Stimulated activated CD8-positive, alpha-beta memory T cell treated with anti-CD3 and anti-CD28 coated beads, Interleukin-4, amount 100 ng/mL, for 4 hours (primary cell): ENCODE measurements at regions not wholly inside any gene's neighbourhood (a gene's known extent, or its start where the extent isn't known, plus 50 kb on each side); places are given as distances from the start of the nearest gene placed in this dataset.

Experiments
- DNase-seq, 2 donors: peaks; one replicate each; pipeline ENCODE4 v3.0.0-alpha.2; 2020; ENCODE audit warnings: low read depth in 2 of 2, low spot score in 1 of 2

DNA sequence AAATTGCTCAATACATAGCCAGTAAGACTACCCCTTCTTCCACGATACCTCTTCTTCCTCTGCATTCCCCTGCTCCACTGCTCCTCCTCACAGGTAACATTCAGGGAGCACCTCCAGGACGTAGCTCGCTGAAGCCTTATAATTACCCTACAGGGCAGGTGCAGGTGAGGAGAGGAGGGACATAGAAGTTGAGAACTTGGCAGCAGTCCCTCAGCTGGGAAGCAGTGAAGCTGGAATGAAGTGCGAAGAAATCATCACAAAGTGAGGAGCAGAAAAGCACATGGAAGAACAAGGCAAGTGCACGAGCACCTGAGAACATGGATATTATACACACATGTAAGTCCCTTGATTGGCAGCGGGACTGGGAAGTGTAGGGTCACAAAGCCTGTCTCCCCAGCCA, 118.2 kb downstream of the HSD17B3 start:
- no peak for DNase-seq

DNA sequence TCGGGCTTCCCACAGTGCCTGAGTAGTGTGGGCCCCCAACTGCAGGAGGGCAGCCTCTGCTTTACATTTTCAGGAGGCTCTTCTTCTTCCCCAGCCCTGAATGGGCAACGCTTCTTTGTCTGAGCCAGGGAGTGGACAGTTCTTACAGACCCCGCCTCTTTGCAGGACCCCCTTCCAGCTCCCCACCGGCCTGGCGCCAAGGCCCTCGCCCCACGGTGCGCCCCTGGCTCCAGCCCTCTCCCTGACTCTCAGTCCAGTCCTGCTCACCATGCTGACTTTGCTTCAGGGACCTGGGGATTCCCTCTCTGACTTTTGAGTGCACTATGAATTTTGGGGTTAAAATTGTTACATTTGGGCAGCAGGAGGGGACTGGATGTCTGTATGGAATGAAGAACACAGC, 123.8 kb downstream of the HSD17B3 start:
- no peak for DNase-seq

DNA sequence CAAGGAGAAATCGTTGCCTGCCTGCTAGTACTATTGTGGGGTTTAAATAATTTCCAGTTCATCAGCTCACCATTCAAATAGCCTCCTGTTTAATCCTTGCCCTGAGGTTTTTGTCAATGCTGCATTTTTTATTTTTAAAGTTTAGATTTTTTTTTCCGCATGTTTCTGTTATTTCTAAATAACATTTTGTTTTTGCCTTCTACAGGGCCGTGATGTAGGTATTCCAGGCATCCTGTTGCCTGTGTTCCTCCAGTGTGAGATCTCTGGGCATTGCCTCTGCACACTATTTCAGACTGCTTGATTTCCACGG, 124.3 kb downstream of the HSD17B3 start:
- DNase-seq, result no peak

DNA sequence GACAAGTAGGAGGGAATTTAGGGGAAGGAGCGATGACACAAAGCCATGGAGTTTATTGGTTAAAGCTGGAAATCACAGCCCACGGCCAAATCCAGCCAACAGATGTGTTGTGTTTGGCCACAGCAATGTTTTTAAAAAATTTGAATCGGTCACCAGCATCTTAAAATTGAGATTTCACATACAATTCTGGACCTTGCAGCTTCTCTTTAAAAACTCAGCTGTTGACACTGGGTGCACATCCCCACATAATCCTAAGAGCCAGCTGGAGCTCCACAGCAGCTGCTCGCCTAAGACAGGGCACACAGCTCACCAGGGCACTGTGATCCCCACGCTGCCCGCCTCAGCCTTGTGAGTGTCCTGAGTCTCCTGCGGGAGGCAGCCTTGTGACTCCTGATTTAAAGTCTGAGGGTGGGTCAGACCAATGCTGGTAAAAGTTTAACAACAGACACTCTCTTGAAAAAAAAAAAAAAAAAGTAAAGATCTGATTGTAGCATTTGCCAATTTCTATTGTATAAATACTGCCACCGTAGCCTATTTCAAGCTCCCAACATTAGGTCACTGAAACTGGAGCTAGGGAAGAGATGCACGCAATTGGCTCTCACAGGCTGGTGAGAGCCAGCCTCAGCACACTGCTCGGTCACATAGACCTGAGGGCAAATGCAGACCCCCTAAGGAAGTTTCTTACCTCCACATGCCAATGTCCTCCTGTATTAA, 124.8 kb downstream of the HSD17B3 start:
- DNase-seq, result no peak

DNA sequence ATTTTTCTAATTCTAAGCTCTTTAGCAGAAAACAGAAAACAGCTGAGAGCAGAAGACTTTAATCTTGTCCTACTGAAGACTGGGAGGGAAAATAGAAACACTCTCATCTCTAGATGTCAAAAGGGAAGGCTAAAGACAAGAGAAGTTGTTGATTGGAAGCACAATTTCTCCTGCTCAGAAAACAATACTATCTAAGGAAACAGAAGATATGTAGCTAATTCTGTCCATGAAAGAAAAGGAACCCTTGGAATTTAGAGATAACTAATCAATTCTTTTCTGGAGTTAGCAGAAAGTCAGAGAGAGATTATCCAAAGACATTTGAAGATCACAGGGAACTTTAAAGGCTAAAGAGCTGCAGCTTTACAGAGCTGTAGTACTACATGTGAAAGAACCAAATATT, 126.2 kb downstream of the HSD17B3 start:
- DNase-seq, result no peak

DNA sequence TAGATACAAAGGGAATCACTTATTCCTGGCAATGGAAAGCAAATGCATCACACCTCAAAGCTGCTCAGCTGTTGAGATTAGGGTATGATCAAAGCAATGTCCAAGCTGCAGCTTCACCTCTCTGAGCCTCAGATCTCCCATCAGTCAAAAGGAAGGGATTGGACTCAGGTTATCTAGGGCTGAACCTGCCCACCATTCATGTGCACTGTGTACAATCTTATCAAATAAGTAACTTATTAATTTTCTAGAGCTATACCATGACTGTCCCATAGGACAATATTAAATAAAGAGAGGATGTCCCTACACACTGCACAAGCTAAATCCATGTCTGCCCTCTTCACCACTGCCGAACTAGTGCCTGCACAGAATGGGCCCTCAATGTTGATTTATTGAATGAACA, 127.0 kb downstream of the HSD17B3 start:
- DNase-seq, result no peak

DNA sequence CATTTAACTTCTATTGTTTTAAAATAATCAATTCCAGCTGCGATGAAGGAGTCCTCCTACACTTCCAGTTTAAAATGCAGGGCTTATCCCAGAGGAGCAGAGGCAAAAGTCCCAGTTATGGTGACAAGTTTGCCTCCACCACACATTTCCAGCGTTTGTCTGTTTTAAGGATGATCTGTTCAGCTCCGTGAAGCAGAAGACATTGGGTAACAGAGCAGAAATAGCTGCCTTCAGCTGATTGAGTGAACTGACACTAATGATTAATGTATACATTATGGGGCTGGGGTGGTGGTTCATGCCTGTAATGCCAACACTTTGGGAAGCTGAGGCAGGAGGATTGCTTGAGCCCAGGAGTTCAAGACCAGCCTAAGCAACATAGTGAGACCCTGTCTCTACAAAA, 127.6 kb downstream of the HSD17B3 start:
- no peak for DNase-seq

DNA sequence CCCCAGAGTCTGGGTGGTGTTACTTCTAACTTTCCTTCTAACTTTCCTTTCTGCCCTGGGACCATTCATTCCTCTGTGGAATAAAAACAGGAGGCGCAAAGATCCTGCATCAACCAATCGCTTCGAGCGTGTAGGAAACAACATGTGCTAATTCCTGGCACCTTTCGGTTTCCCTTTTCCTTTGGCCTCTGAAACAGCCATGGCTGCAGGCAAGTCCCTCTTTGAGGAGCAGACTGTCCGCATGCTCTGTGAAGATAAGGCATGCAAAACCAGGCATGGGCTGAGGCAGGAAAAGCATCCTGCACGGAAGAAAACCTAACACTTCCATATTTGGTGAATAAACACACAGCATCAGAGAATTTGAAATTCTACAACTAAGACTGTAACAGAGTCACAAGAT, 128.3 kb downstream of the HSD17B3 start:
- no peak for DNase-seq

DNA sequence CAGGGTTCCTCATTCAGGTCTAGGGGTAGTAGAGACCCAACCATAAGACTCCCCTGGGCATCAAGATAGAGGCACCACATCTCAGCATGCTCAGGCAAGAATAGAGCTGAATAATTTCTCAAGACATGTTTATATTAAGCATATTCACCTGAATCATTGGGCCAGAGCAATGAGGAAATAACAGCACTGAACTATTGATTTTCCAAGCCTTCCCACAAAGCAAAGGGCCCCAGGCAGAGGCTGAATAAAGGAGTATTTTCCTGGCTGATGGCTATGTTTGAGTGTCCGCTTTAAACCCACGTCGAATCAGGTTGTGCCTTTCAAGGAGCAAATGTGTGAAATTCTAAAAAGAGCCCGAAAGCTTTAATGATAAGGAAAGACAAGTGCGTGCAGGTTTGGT, 129.2 kb downstream of the HSD17B3 start:
- DNase-seq, result no peak

DNA sequence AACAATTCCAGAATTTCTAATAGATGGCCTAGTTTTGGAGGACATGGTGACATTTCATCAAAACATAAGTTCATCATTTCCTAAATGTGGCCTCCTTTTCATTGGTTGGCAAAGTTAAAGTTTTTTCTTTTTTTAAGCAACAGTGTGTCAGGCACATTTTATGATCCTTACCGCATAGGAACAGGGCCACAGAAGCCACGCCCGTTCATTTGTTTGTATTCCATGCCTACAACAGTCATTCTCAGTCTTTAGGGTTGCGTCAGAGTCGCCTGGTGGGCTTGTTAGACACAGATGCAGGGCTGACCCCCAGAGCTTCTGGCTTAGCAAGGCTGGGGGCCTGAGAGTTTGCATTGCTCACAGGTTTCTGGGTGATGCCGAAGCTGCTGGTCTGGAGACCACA, 130.2 kb downstream of the HSD17B3 start:
- DNase-seq, result no peak

DNA sequence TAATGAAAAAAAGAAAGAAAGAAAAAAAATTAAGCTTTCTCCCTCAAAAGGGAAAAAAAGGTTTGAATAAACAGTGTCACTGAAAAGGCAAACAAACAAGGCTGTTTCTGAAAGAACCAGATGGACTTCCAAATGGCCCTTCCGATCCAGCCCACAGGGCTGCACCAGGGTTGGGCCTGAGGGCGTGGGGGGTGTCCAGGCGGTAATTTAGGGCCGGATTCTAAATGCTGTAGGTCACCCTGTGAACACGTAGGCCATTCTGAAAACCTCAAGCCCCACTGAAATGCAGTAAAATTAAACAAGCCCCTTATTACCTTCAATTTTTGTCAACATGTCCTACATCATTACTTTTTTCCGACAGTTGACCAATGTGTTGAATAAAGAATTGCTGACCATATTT, 132.1 kb downstream of the HSD17B3 start:
- DNase-seq, result no peak

DNA sequence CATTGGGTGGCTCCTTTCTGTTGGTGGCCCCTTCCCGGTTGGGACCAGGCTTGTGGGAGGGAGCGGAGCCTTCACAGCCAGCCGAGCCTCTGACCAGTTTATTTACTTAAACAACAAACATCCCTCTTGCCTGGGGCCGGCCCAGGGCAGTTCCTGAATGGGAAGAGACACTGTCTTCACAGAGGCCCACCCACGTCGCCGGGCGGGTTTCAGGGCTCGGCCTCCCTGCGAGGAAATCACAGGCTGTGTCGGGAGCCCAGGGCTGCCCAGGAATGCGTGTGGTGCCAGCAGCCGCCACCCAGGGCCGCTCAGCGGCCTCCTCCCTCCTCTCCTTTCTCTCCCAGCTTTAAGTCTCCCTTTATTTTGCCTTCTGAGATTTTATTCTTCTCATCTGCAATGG, 132.5 kb downstream of the HSD17B3 start:
- DNase-seq, result no peak

DNA sequence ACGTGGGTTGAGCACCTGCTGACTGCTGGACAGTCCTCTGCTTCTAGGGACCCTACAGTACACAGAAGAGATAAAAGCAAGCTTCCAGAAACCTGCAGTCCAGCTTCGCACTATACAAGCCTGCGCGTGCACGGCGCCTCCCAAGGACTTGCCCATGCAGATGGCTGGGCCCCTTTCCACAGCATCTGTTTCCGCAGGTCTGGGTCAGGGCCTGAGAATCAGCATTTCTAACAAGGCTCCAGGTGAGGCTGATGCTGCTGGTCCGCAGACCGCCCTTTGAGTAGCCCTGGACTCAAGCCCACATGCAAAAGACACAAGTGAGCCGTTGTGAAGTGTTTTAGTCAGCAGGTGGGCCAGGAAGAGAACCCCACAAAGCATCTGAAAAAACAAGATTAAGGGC, 133.1 kb downstream of the HSD17B3 start:
- no peak for DNase-seq

DNA sequence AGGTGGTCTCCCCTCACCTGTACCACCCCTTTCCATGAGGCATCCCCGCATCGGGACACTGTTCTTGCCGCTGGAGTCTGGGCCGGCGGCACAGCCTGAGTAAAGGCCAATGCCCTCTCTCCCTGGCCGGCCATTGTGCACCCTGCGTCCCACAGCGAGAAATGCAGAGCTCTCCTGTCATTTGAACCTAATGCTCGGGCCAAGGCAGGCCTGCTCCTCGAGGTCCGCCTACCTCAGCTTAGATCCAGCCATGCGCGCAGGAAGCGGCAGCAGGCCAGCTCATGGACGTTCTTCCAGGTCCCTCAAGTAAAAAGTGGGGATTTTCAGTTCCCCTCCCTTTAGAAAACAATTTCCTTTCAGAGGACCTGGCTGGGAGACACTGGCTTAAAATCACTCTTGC, 135.0 kb downstream of the HSD17B3 start:
- no peak for DNase-seq

DNA sequence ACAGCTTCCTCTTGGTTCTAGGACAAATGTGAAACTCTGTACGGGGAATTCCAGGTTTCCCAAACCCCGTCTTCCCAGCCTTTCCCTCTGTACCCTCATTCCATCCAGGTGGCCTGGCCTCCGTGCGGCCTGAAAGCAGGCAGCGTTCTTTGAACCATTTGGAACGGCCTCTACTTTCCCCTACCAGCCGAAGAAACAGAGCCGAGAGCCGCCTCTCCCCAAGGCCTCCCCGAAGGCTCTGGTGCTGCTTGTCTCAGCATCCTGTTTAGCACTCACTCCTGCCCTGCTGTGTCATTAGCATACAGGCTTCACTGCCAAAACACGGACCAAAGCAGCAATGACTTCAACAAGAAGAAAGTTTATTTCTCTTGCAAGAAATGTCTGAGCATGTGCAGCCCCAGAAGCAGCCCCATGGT, 137.7 kb downstream of the HSD17B3 start:
- no peak for DNase-seq

DNA sequence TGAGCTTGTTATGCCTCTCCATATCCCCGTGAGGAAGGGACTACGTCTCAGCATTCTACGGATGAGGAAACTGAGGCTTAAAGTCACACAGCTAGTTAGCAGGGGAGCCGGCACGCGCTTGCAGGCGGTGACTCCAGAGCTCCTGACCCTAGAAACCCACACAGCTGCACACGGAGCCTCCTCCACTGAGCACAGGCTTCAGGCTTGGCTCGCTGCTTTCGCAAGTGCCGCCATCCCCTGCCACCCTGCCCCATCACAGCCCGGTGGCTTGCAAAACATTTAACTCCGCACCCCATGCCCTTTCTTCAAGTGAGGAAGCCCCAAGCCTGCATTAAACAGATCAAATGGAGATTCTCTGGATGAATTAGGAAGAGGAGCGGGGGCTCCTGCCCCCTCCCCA, 138.3 kb downstream of the HSD17B3 start:
- DNase-seq, result no peak

DNA sequence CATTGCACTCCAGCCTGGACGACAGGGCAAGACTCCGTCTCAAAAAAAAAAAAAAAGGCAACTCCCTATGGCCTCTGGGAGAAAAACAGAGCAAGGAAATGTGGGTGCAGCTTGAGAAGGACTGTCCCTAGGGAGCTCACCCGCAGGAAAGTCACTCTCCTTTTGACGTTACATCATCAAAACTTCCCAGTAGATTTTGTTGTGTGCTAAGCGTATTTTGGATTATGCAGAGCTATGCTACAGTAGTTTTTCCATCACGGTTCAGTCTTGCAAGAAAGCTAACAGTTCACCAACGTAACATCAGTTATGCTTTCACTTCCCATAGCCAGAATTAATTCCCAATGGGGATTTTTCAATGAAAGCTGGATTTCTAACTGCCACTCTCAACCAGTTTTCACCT, 138.8 kb downstream of the HSD17B3 start:
- DNase-seq, result no peak

DNA sequence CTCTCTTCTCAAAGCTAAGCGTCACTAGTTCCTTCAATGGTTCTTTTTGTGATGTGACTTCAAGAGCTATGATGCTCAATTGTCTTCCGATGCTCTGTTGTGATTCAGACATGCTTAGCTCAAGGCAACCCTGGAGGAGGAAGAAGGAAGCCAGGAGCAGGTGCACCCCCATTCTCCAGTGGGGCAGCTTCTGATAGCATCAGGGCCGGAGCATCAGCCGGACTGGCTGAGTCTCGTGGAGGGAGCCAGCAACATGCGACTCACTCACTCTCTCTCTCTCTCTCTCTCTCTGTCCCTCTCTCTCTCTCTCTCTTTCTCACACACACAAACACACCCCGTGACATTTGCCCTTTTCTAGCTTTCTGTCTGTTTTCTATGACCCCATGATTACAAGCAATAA, 140.2 kb downstream of the HSD17B3 start:
- DNase-seq, result no peak

DNA sequence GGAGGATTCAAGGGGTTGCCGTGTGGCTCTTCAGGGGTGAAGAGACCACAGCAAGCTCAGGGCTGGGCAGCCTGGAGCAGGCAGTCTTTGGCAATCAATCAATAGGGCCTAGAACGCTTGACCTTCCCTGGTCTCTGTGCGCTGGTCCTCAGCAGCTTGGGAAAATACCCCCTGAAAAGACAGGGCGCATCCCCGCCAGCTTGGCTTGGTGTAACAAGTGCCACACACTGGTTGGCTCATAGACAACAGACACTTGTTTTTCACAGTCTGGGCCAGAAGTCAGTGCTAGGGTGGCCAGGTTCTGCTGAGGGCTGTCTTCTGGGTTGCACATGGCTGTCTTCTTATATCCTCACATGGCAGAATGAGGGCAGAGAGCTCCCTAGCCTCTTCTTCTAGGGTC, 141.1 kb downstream of the HSD17B3 start:
- no peak for DNase-seq

DNA sequence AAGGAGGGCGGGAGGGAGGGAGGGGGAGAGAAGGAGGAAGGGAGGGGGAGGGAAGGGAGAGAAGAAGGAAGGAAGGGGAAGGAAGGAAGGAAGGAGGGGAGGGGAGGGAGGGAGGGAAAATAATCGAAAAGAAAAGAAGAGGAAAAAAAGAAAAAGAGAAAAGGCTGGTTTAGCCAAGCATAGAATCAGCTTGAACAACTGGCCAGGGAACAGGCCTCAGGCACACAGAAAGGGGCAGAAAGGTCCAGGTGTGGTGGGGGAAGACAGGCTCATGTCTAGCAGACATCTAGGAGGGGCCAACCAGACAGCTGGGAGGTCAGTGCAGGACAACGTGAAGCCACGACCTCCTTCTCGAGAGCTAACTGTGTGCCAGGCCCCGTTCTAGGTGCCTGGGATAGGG, 141.8 kb downstream of the HSD17B3 start:
- DNase-seq, result no peak

DNA sequence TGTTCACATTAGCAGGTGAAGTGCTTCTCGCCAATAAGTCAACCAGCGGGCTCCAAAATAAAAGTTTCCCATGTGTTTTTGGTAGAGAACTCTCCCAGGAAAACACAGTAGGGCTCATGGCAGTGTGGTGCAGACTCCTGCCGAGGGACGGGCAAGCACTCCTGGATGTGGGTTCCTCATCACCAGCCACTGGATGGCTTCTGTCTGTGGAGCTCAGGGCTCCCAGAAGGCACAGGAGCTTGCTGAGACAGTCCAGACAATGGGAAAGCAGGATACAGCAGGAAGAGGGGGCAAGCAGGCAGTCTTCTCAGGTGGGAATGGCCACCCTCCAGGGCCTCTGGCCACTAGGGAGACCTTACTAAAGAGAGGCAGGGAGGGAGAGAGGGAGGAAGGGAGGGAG, 142.4 kb downstream of the HSD17B3 start:
- no peak for DNase-seq

DNA sequence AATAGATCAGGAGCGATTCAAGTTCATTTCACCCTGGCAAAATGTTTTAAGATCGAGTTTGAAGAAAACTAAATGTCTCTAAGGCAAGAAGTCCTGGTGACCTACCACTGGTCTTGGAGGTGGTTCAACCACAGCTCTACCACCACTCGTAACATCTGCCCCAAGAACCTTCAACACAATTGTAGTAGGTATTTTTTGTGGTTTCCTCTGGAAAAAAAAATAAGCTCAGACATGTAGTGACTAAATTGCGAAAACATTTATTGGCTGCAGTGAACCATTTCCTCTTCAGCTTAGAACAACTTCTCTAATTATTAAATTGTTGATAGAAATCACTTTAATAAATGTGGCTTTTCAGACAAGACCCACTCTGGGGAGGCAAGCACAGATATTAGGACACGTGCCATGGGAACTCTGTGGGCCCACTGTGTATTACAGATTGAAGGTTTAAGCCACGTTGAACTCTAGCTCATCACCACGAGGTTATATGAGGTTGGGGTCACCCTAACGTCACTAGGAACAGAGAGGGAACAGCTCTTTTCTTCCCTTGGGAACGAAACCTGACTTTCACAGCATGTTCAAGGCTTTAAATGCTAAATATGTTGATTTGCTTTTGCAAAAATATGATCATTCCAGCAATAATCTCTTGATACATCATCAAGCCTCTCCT, 142.9 kb downstream of the HSD17B3 start:
- no peak for DNase-seq

DNA sequence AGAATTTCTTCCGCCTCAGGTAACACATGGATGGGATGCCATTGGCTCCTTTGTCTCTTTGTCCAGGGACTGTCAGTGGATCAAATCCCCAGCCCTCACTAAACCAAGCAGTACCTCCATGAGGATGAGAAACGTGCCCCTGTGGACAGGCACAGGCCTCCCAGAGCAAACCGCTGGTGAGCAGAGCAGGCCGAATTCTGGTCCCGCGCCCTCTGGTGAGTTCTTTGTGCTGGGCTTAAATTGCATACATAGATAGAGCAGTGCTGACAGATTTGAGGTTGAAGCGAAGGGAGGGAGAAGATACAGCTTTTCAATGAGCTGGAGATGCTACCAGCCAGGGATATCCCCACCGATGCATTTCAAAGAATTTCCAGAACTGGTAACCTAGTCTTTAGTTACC, 143.8 kb downstream of the HSD17B3 start:
- DNase-seq, result no peak
